ENCODE measurements at regions not wholly inside any gene's neighbourhood (a gene's known extent, or its start where the extent isn't known, plus 50 kb on each side); places are given as distances from the start of the nearest gene placed in this dataset.

- no peak for DNase-seq
- Histone ChIP-seq H3K36me3 (ENCODE audit: insufficient read depth, low read length) (no peaks in the 10 kb centered on the region), H3K9me3 (ENCODE audit: control insufficient read depth in 1 of 2, low read length in 2 of 2) (no peaks in the 10 kb centered on the region), H3K27ac (ENCODE audit: low read depth, low read length) (no peak overlapping the region), H3K4me3 (ENCODE audit: low read length in 2 of 2) (no peak overlapping the region), H3K4me1 (ENCODE audit: insufficient read depth, low read length) (no peaks in the 10 kb centered on the region), H3K27me3 (ENCODE audit: insufficient read depth, low read length) (no peaks in the 10 kb centered on the region)
- H3K4me1 Mint-ChIP-seq = no peaks in the 10 kb centered on the region
- no peak overlapping the region for H3K27ac Mint-ChIP-seq
- no peaks in the 10 kb centered on the region for H3K36me3 Mint-ChIP-seq
- H3K4me3 Mint-ChIP-seq = no peak overlapping the region
- ChIA-PET CTCF (ENCODE audit: partially characterized antibody) (no interaction called here), POLR2A (ENCODE audit: partially characterized antibody) (no interaction called here)
- H3K9me3 Mint-ChIP-seq = no peaks in the 10 kb centered on the region
- H3K27me3 Mint-ChIP-seq = no peaks in the 10 kb centered on the region
- intact Hi-C loops (cut with micrococcal nuclease) = no loop called here
These were observed 474.4 kb downstream of the SH2D1A start for GRCh38 chrX:124820738-124821137.

- ChIA-PET POLR2A (ENCODE audit: partially characterized antibody) (no interaction called here), CTCF (ENCODE audit: partially characterized antibody) (no interaction called here)
- Mint-ChIP-seq H3K4me1 (peaks cover 8 to 12% (median 9%) of the 10 kb centered on the region in 4 donors), H3K36me3 (no peaks in the 10 kb centered on the region), H3K27ac (no peak overlapping the region), H3K4me3 (no peak overlapping the region), H3K27me3 (no peaks in the 10 kb centered on the region), H3K9me3 (no peaks in the 10 kb centered on the region)
- no peaks in the 10 kb centered on the region for H3K9me3 ChIP-seq (ENCODE audit: control insufficient read depth in 1 of 2, low read length in 2 of 2)
- no peak overlapping the region for H3K27ac ChIP-seq (ENCODE audit: low read depth, low read length)
- H3K4me1 ChIP-seq (ENCODE audit: insufficient read depth, low read length) = no peaks in the 10 kb centered on the region
- H3K4me3 ChIP-seq (ENCODE audit: low read length in 2 of 2) = no peak overlapping the region
- no peaks in the 10 kb centered on the region for H3K27me3 ChIP-seq (ENCODE audit: insufficient read depth, low read length)
- no peak for DNase-seq
- intact Hi-C loops (cut with micrococcal nuclease) = no loop called here
- no peaks in the 10 kb centered on the region for H3K36me3 ChIP-seq (ENCODE audit: insufficient read depth, low read length)
These were observed 481.0 kb downstream of the SH2D1A start for GRCh38 chrX:124827258-124827845.

- Mint-ChIP-seq H3K27ac (no peak overlapping the region), H3K4me3 (peak overlapping the region in 1 of 8 donors; percentile 53), H3K4me1 (peaks cover 8 to 12% (median 9%) of the 10 kb centered on the region in 4 donors), H3K36me3 (no peaks in the 10 kb centered on the region), H3K27me3 (peaks cover 0 to 4% of the 10 kb centered on the region in 2 donors), H3K9me3 (no peaks in the 10 kb centered on the region)
- Histone ChIP-seq H3K27me3 (ENCODE audit: insufficient read depth, low read length) (no peaks in the 10 kb centered on the region), H3K27ac (ENCODE audit: low read depth, low read length) (no peak overlapping the region), H3K4me1 (ENCODE audit: insufficient read depth, low read length) (no peaks in the 10 kb centered on the region), H3K4me3 (ENCODE audit: low read length in 2 of 2) (no peak overlapping the region), H3K9me3 (ENCODE audit: control insufficient read depth in 1 of 2, low read length in 2 of 2) (no peaks in the 10 kb centered on the region), H3K36me3 (ENCODE audit: insufficient read depth, low read length) (no peaks in the 10 kb centered on the region)
- intact Hi-C loops (cut with micrococcal nuclease) = no loop called here
- CTCF ChIA-PET (ENCODE audit: partially characterized antibody) = no interaction called here
- no peak for DNase-seq
- POLR2A ChIA-PET (ENCODE audit: partially characterized antibody) = interaction anchor here (0.6 kb wide), 1 partner anchor 11 kb away, joined by 4 read pairs; no protein-coding TSS in a partner anchor
These were observed 483.6 kb downstream of the SH2D1A start for GRCh38 chrX:124829930-124830329.

- Histone ChIP-seq H3K4me3 (ENCODE audit: low read length in 2 of 2) (no peak overlapping the region), H3K9me3 (ENCODE audit: control insufficient read depth in 1 of 2, low read length in 2 of 2) (no peaks in the 10 kb centered on the region), H3K27ac (ENCODE audit: low read depth, low read length) (no peak overlapping the region), H3K27me3 (ENCODE audit: insufficient read depth, low read length) (no peaks in the 10 kb centered on the region), H3K36me3 (ENCODE audit: insufficient read depth, low read length) (no peaks in the 10 kb centered on the region), H3K4me1 (ENCODE audit: insufficient read depth, low read length) (no peaks in the 10 kb centered on the region)
- CTCF ChIA-PET (ENCODE audit: partially characterized antibody) = no interaction called here
- DNase-seq = no peak
- intact Hi-C loops (cut with micrococcal nuclease) = no loop called here
- peaks cover 0 to 6% of the 10 kb centered on the region in 2 donors for H3K27me3 Mint-ChIP-seq
- peak overlapping the region in 1 of 8 donors; percentile 45 for H3K4me3 Mint-ChIP-seq
- peak overlapping the region in 1 of 7 donors; percentile 72 for H3K27ac Mint-ChIP-seq
- H3K36me3 Mint-ChIP-seq = no peaks in the 10 kb centered on the region
- POLR2A ChIA-PET (ENCODE audit: partially characterized antibody) = no interaction called here
- no peaks in the 10 kb centered on the region for H3K4me1 Mint-ChIP-seq
- H3K9me3 Mint-ChIP-seq = no peaks in the 10 kb centered on the region
These were observed 482.9 kb upstream of the TEX13C start for GRCh38 chrX:124836786-124837185.

DNA sequence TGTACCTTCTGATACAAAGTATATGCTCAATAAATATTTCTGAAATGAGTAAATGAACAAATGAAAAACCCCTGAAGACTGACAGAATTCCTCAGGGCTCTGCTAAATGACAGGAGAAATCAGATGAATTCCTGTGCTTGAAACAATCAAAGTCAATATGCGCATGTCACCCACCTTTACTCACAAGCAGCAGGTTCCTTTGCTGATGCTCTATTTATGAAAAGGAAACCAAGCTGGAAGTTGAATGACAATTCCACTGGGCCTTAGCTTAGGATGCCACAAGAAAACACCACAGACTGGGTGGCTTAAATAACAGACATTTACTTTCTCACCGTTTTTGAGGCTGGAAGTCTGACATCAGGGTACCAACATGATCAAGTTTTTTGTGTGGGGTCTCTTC is 477.5 kb upstream of the TEX13C start:
- no peak for DNase-seq
- POLR2A ChIA-PET (ENCODE audit: partially characterized antibody) = no interaction called here
- Mint-ChIP-seq H3K27ac (no peak overlapping the region), H3K4me3 (no peak overlapping the region), H3K36me3 (no peaks in the 10 kb centered on the region), H3K4me1 (no peaks in the 10 kb centered on the region), H3K9me3 (no peaks in the 10 kb centered on the region), H3K27me3 (peaks cover 0 to 2% of the 10 kb centered on the region in 2 donors)
- intact Hi-C loops (cut with micrococcal nuclease) = no loop called here
- no peaks in the 10 kb centered on the region for H3K36me3 ChIP-seq (ENCODE audit: insufficient read depth, low read length)
- no peaks in the 10 kb centered on the region for H3K27me3 ChIP-seq (ENCODE audit: insufficient read depth, low read length)
- no peaks in the 10 kb centered on the region for H3K4me1 ChIP-seq (ENCODE audit: insufficient read depth, low read length)
- no peaks in the 10 kb centered on the region for H3K9me3 ChIP-seq (ENCODE audit: control insufficient read depth in 1 of 2, low read length in 2 of 2)
- CTCF ChIA-PET (ENCODE audit: partially characterized antibody) = no interaction called here
- no peak overlapping the region for H3K27ac ChIP-seq (ENCODE audit: low read depth, low read length)
- no peak overlapping the region for H3K4me3 ChIP-seq (ENCODE audit: low read length in 2 of 2)

DNA sequence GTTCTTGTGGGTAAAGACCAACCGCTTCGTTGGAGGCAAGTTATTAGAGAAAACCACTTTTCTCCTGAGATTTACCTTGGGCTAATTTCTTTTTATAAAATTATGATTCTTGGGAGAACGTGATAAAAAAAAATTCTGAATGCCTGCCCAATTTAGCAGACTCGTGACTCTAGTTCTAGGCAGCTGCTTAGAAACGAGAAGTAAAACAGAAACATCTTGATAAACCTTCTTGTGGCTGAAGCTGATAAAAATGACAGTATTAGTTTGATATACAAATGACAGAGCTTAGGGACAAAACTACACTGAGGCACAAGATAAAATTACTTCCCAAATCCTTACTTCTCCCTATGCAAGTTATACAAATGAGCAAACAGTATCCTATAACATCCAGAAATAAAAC is 458.9 kb upstream of the TEX13C start:
- ChIA-PET POLR2A (ENCODE audit: partially characterized antibody) (no interaction called here), CTCF (ENCODE audit: partially characterized antibody) (no interaction called here)
- no peak for DNase-seq
- Histone ChIP-seq H3K27me3 (ENCODE audit: insufficient read depth, low read length) (no peaks in the 10 kb centered on the region), H3K9me3 (ENCODE audit: control insufficient read depth in 1 of 2, low read length in 2 of 2) (no peaks in the 10 kb centered on the region), H3K4me3 (ENCODE audit: low read length in 2 of 2) (no peak overlapping the region), H3K36me3 (ENCODE audit: insufficient read depth, low read length) (no peaks in the 10 kb centered on the region), H3K4me1 (ENCODE audit: insufficient read depth, low read length) (no peaks in the 10 kb centered on the region), H3K27ac (ENCODE audit: low read depth, low read length) (no peak overlapping the region)
- H3K9me3 Mint-ChIP-seq = peaks cover 0 to 4% (median 0%) of the 10 kb centered on the region in 8 donors
- H3K36me3 Mint-ChIP-seq = no peaks in the 10 kb centered on the region
- peaks cover 1 to 6% of the 10 kb centered on the region in 2 donors for H3K27me3 Mint-ChIP-seq
- H3K4me1 Mint-ChIP-seq = no peaks in the 10 kb centered on the region
- intact Hi-C loops (cut with micrococcal nuclease) = no loop called here
- H3K27ac Mint-ChIP-seq = no peak overlapping the region
- no peak overlapping the region for H3K4me3 Mint-ChIP-seq

GRCh38 chrX:124862301-124862700 is 457.4 kb upstream of the TEX13C start:
- POLR2A ChIA-PET (ENCODE audit: partially characterized antibody) = no interaction called here

GRCh38 chrX:124863303-124863702 is 456.4 kb upstream of the TEX13C start:
- H3K9me3 Mint-ChIP-seq = peaks cover 0 to 4% (median 0%) of the 10 kb centered on the region in 8 donors
- POLR2A ChIA-PET (ENCODE audit: partially characterized antibody) = no interaction called here
- H3K4me1 Mint-ChIP-seq = no peaks in the 10 kb centered on the region
- DNase-seq = peak in 1 of 5 donors; percentile 11
- Histone ChIP-seq H3K4me3 (ENCODE audit: low read length in 2 of 2) (no peak overlapping the region), H3K4me1 (ENCODE audit: insufficient read depth, low read length) (no peaks in the 10 kb centered on the region), H3K27ac (ENCODE audit: low read depth, low read length) (no peak overlapping the region), H3K27me3 (ENCODE audit: insufficient read depth, low read length) (no peaks in the 10 kb centered on the region), H3K9me3 (ENCODE audit: control insufficient read depth in 1 of 2, low read length in 2 of 2) (no peaks in the 10 kb centered on the region), H3K36me3 (ENCODE audit: insufficient read depth, low read length) (no peaks in the 10 kb centered on the region)
- intact Hi-C loops (cut with micrococcal nuclease) = no loop called here
- no peak overlapping the region for H3K27ac Mint-ChIP-seq
- H3K4me3 Mint-ChIP-seq = no peak overlapping the region
- CTCF ChIA-PET (ENCODE audit: partially characterized antibody) = no interaction called here
- H3K36me3 Mint-ChIP-seq = no peaks in the 10 kb centered on the region
- peaks cover 1 to 6% of the 10 kb centered on the region in 2 donors for H3K27me3 Mint-ChIP-seq

More at GRCh38 chrX:124862301-124862700, 457.4 kb upstream of the TEX13C start:
- intact Hi-C loops (cut with micrococcal nuclease) = no loop called here
- H3K9me3 Mint-ChIP-seq = peaks cover 0 to 4% (median 0%) of the 10 kb centered on the region in 8 donors
- no peaks in the 10 kb centered on the region for H3K36me3 Mint-ChIP-seq
- no peaks in the 10 kb centered on the region for H3K36me3 ChIP-seq (ENCODE audit: insufficient read depth, low read length)
- no peak overlapping the region for H3K4me3 Mint-ChIP-seq
- no peak overlapping the region for H3K4me3 ChIP-seq (ENCODE audit: low read length in 2 of 2)
- no peak overlapping the region for H3K27ac ChIP-seq (ENCODE audit: low read depth, low read length)
- H3K4me1 ChIP-seq (ENCODE audit: insufficient read depth, low read length) = no peaks in the 10 kb centered on the region
- CTCF ChIA-PET (ENCODE audit: partially characterized antibody) = no interaction called here
- H3K27me3 Mint-ChIP-seq = peaks cover 1 to 6% of the 10 kb centered on the region in 2 donors
- no peaks in the 10 kb centered on the region for H3K4me1 Mint-ChIP-seq
- H3K9me3 ChIP-seq (ENCODE audit: control insufficient read depth in 1 of 2, low read length in 2 of 2) = no peaks in the 10 kb centered on the region
- H3K27me3 ChIP-seq (ENCODE audit: insufficient read depth, low read length) = no peaks in the 10 kb centered on the region
- no peak overlapping the region for H3K27ac Mint-ChIP-seq
- DNase-seq = no peak

All from CD4-positive, alpha-beta memory T cell (primary cell).